Liver (tissue), 8 donors: ENCODE measurements at regions not wholly inside any gene's neighbourhood (a gene's known extent, or its start where the extent isn't known, plus 50 kb on each side); places are given as distances from the start of the nearest gene placed in this dataset.
A peak's percentile ranks its signal among the peaks of the same experiment; 100 is the strongest.

Experiments used
- DNase-seq: peaks from one replicate; pipeline ENCODE4 v3.0.0-alpha.2; 2017; ENCODE audit warnings: low spot score
- H3K27ac ChIP-seq, 2 donors: one replicate each; pipeline ENCODE4 v1.7.0; 2013; ENCODE audit warnings: inconsistent platforms in 2 of 2, low read length in 2 of 2, control low read depth in 1 of 2, low read depth in 1 of 2, mild to moderate bottlenecking in 1 of 2
- H3K27me3 ChIP-seq, 4 donors: one replicate each; pipeline versions ENCODE4 v1.6.1 to v1.7.0; 2013; ENCODE audit warnings: low read length in 3 of 4, inconsistent platforms in 1 of 4, mild to moderate bottlenecking in 1 of 4, moderate library complexity in 1 of 4; ENCODE audit not compliant: control insufficient read depth in 4 of 4, insufficient read depth in 4 of 4
- H3K36me3 ChIP-seq, 4 donors: one replicate each; pipeline versions ENCODE4 v1.6.1 to v1.7.0; 2013; ENCODE audit warnings: low read length in 3 of 4, mild to moderate bottlenecking in 3 of 4, low read depth in 1 of 4, moderate library complexity in 1 of 4; ENCODE audit not compliant: control insufficient read depth in 4 of 4, insufficient read depth in 3 of 4
- H3K4me1 ChIP-seq, 4 donors: one replicate each; pipeline versions ENCODE4 v1.6.1 to v1.7.0; 2013; ENCODE audit warnings: low read length in 3 of 4, mild to moderate bottlenecking in 3 of 4, moderate library complexity in 1 of 4; ENCODE audit not compliant: control insufficient read depth in 4 of 4, insufficient read depth in 4 of 4
- H3K4me3 ChIP-seq, 3 donors: one replicate each; pipeline versions ENCODE4 v1.6.1 to v1.7.0; 2013; ENCODE audit warnings: low read length in 3 of 3, control low read depth in 1 of 3, low read depth in 1 of 3, mild to moderate bottlenecking in 1 of 3
- H3K9ac ChIP-seq, 2 donors: one replicate each; pipeline ENCODE4 v1.7.0; 2013; ENCODE audit warnings: low read length in 2 of 2, mild to moderate bottlenecking in 2 of 2, moderate library complexity in 2 of 2, control low read depth in 1 of 2, low read depth in 1 of 2
- H3K9me3 ChIP-seq, 4 donors: one replicate each; pipeline versions ENCODE4 v1.6.1 to v1.7.0; 2013; ENCODE audit warnings: low read length in 3 of 4; ENCODE audit not compliant: control insufficient read depth in 4 of 4
- ATF3 ChIP-seq: IDR thresholded peaks from 2 replicates; pipeline ENCODE4 v1.6.1; 2016; ENCODE audit warnings: antibody characterized with exemption
- CTCF ChIP-seq: fragments of 150-350 bp; IDR thresholded peaks from 2 replicates; pipeline ENCODE4 v1.5.1; 2017; ENCODE audit warnings: improper control_type of control experiment, low read depth, low read length; ENCODE audit not compliant: missing input control
- EGR1 ChIP-seq, 2 donors: IDR thresholded peaks; 2 replicates each; pipeline ENCODE4 v1.6.1; 2016 to 2018; ENCODE audit warnings: antibody characterized with exemption in 2 of 2, low read depth in 2 of 2
- FOXA1 ChIP-seq: IDR thresholded peaks from 2 replicates; pipeline ENCODE4 v1.6.1; 2016; ENCODE audit warnings: antibody characterized with exemption
- FOXA2 ChIP-seq: IDR thresholded peaks from 2 replicates; pipeline ENCODE4 v1.6.1; 2016; ENCODE audit warnings: antibody characterized with exemption
- HNF4A ChIP-seq, 2 donors: conservative IDR thresholded peaks; 2 replicates each; pipeline ENCODE4 v1.6.1; 2016; ENCODE audit warnings: antibody characterized with exemption in 2 of 2, mild to moderate bottlenecking in 2 of 2
- HNF4G ChIP-seq: IDR thresholded peaks from 2 replicates; pipeline ENCODE4 v1.6.1; 2016; ENCODE audit warnings: antibody characterized with exemption
- JUND ChIP-seq, 2 donors: IDR thresholded peaks; 2 replicates each; pipeline ENCODE4 v1.6.1; 2016; ENCODE audit warnings: antibody characterized with exemption in 2 of 2
- MAX ChIP-seq: IDR thresholded peaks from 2 replicates; pipeline ENCODE4 v1.6.1; 2016; ENCODE audit warnings: antibody characterized with exemption
- NR2F2 ChIP-seq: IDR thresholded peaks from 2 replicates; pipeline ENCODE4 v1.6.1; 2016; ENCODE audit warnings: antibody characterized with exemption
- RAD21 ChIP-seq, 2 donors: IDR thresholded peaks; 2 replicates each; pipeline ENCODE4 v1.6.1; 2016; ENCODE audit warnings: antibody characterized with exemption in 2 of 2, mild to moderate bottlenecking in 2 of 2
- REST ChIP-seq: IDR thresholded peaks from 2 replicates; pipeline ENCODE4 v1.6.1; 2016; ENCODE audit warnings: antibody characterized with exemption, mild to moderate bottlenecking
- RXRA ChIP-seq, 2 donors: IDR thresholded peaks; 2 replicates each; pipeline ENCODE4 v1.6.1; 2017 to 2018; ENCODE audit warnings: antibody characterized with exemption in 2 of 2, mild to moderate bottlenecking in 1 of 2
- SP1 ChIP-seq: IDR thresholded peaks from 2 replicates; pipeline ENCODE4 v1.6.1; 2018; ENCODE audit warnings: antibody characterized with exemption, mild to moderate bottlenecking
- TAF1 ChIP-seq: conservative IDR thresholded peaks from 2 replicates; pipeline ENCODE4 v1.6.1; 2016; ENCODE audit warnings: antibody characterized with exemption, mild to moderate bottlenecking
- YY1 ChIP-seq: IDR thresholded peaks from 2 replicates; pipeline ENCODE4 v1.6.1; 2016; ENCODE audit warnings: antibody characterized with exemption, mild to moderate bottlenecking
- ZBTB33 ChIP-seq: IDR thresholded peaks from 2 replicates; pipeline ENCODE4 v1.6.1; 2016; ENCODE audit warnings: antibody characterized with exemption
- WGBS: extraction: QIAGEN DNeasy Blood & Tissue Kit; methylation state at CpG from one replicate; pipeline ENCODE4 v1.1.7; 2013; 5-methylcytosine and 5-hydroxymethylcytosine counted together
- donor health status: healthy.
- donor health status: healthy.
- donor health status: healthy.
- donor health status: healthy.
- donor health status: healthy.

GRCh38 chr16:50938932-50939331 lies 197.0 kb downstream of the CYLD start:
- Histone ChIP-seq H3K27ac (no peak overlapping the region), H3K4me1 (peaks cover 0 to 2% (median 0%) of the 10 kb centered on the region in 4 donors), H3K9ac (no peak overlapping the region), H3K9me3 (no peaks in the 10 kb centered on the region), H3K36me3 (no peaks in the 10 kb centered on the region), H3K4me3 (no peak overlapping the region), H3K27me3 (no peaks in the 10 kb centered on the region)
- TF ChIP-seq FOXA2, result no peak
- TF ChIP-seq YY1, result no peak
- TF ChIP-seq HNF4G, result no peak
- TF ChIP-seq TAF1, result no peak
- no peak for TF ChIP-seq JUND (IDR thresholded peaks at IDR 0.05)
- TF ChIP-seq HNF4A (conservative IDR thresholded peaks at IDR 0.05), result no peak
- TF ChIP-seq CTCF, result no peak
- no peak for TF ChIP-seq NR2F2
- TF ChIP-seq SP1, result no peak
- DNase-seq, result no peak
- 71% methylated on average over 11 of the region's 11 CpGs for WGBS

GRCh38 chr16:50933262-50933661 lies 191.4 kb downstream of the CYLD start:
- Histone ChIP-seq H3K9me3 (no peaks in the 10 kb centered on the region), H3K4me3 (no peak overlapping the region), H3K9ac (no peak overlapping the region), H3K36me3 (no peaks in the 10 kb centered on the region), H3K27me3 (no peaks in the 10 kb centered on the region), H3K4me1 (peaks cover 2 to 20% (median 5%) of the 10 kb centered on the region in 4 donors), H3K27ac (no peak overlapping the region)
- WGBS, result 35% methylated on average over 3 of the region's 3 CpGs
- no peak for DNase-seq
- TF ChIP-seq YY1 (peak; percentile 11), HNF4A (conservative IDR thresholded peaks at IDR 0.05) (peak; percentile 69 to 74), ATF3 (no peak), JUND (IDR thresholded peaks at IDR 0.05) (peak in 1 of 2 donors; percentile 49), SP1 (peak; percentile 75), RAD21 (IDR thresholded peaks at IDR 0.05) (peak; percentile 31 to 52), RXRA (IDR thresholded peaks at IDR 0.05) (peak; percentile 90 to 93), EGR1 (IDR thresholded peaks at IDR 0.05; ENCODE audit: low read depth in 2 of 2) (no peak), TAF1 (no peak), HNF4G (peak; percentile 19)

GRCh38 chr16:50932348-50932935 lies 190.6 kb downstream of the CYLD start:
- H3K9me3 ChIP-seq, result no peaks in the 10 kb centered on the region
- H3K27ac ChIP-seq, result no peak overlapping the region

More at GRCh38 chr16:50932348-50932935, 190.6 kb downstream of the CYLD start:
- DNase-seq, result no peak
- Histone ChIP-seq H3K4me3 (no peak overlapping the region), H3K9ac (no peak overlapping the region), H3K4me1 (peaks cover 5 to 23% (median 9%) of the 10 kb centered on the region in 4 donors), H3K36me3 (no peaks in the 10 kb centered on the region), H3K27me3 (no peaks in the 10 kb centered on the region)
- TF ChIP-seq HNF4A (conservative IDR thresholded peaks at IDR 0.05) (no peak), ATF3 (no peak), EGR1 (IDR thresholded peaks at IDR 0.05; ENCODE audit: low read depth in 2 of 2) (no peak), FOXA1 (no peak), REST (no peak), ZBTB33 (no peak), FOXA2 (no peak), MAX (no peak)
